ENCODE measurements at regions not wholly inside any gene's neighbourhood (a gene's known extent, or its start where the extent isn't known, plus 50 kb on each side); places are given as distances from the start of the nearest gene placed in this dataset.

DNA sequence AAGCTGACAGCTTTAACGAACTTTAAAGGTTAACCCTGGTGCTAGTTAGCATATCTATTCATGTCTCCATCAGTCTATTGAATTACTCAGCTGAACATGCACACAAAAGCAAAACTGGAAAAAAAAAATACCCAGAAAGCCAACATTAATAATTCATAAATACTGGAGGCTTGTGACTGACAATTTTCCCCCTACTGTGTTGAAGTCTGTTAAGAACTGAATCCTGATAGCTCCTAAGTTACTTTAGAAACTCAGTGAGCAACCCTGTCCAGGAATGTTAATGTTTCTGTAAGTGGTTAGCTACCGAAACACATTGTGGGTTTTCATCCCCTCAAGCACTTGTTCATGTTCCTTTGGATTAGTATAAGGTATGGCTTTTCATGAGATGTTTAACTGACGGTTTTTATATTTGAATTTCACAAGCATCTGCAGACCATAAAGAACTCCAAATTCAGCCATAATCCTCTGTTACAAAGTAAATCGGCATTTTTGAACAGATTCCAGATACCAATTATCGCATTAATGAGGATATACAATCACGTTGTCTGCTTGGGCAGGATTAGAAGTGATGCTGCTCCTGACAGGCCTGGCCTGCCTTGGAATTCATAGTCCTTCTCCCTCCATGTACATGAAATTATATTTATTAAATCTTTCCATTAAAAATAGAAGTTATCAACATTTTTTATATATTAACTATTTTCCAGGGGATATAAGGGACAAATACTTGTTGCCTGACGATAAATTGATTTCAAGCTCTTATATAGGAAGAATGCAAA is 331.2 kb downstream of the TLE4 start:
- Histone ChIP-seq H3K9me3 (no peaks in the 10 kb centered on the region), H3K36me3 (no peaks in the 10 kb centered on the region), H3K4me1 (no peaks in the 10 kb centered on the region), H3K27ac (no peak overlapping the region), H3K4me3 (no peak overlapping the region), H3K27me3 (no peaks in the 10 kb centered on the region)
- no peak for TF ChIP-seq EP300 (IDR thresholded peaks at IDR 0.05)
- TF ChIP-seq, protein P1, sequence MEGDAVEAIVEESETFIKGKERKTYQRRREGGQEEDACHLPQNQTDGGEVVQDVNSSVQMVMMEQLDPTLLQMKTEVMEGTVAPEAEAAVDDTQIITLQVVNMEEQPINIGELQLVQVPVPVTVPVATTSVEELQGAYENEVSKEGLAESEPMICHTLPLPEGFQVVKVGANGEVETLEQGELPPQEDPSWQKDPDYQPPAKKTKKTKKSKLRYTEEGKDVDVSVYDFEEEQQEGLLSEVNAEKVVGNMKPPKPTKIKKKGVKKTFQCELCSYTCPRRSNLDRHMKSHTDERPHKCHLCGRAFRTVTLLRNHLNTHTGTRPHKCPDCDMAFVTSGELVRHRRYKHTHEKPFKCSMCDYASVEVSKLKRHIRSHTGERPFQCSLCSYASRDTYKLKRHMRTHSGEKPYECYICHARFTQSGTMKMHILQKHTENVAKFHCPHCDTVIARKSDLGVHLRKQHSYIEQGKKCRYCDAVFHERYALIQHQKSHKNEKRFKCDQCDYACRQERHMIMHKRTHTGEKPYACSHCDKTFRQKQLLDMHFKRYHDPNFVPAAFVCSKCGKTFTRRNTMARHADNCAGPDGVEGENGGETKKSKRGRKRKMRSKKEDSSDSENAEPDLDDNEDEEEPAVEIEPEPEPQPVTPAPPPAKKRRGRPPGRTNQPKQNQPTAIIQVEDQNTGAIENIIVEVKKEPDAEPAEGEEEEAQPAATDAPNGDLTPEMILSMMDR (IDR thresholded peaks at IDR 0.05): no peak
- no peak for TF ChIP-seq POLR2A (IDR thresholded peaks at IDR 0.05)
- TF ChIP-seq POLR2AphosphoS5 (IDR thresholded peaks at IDR 0.05): no peak
- DNase-seq (no peak), ATAC-seq (ENCODE audit: low FRiP score in 2 of 2) (no peak)
- WGBS, 2 donors: 85 to 90% methylated on average over 7 of the region's 7 CpGs

GRCh38 chr9:79900754-79901153 is 329.0 kb downstream of the TLE4 start:
- Histone ChIP-seq H3K36me3 (no peaks in the 10 kb centered on the region), H3K4me3 (no peak overlapping the region), H3K9me3 (no peaks in the 10 kb centered on the region), H3K27me3 (no peaks in the 10 kb centered on the region), H3K4me1 (no peaks in the 10 kb centered on the region), H3K27ac (no peak overlapping the region)
- DNase-seq (no peak), ATAC-seq (ENCODE audit: low FRiP score in 2 of 2) (no peak)
- TF ChIP-seq EP300 (IDR thresholded peaks at IDR 0.05): no peak
- TF ChIP-seq, protein P1 (IDR thresholded peaks at IDR 0.05): no peak
- no peak for TF ChIP-seq POLR2AphosphoS5 (IDR thresholded peaks at IDR 0.05)
- no peak for TF ChIP-seq POLR2A (IDR thresholded peaks at IDR 0.05)
- WGBS, 2 donors: 80 to 100% methylated on average over 1 of the region's 1 CpG

DNA sequence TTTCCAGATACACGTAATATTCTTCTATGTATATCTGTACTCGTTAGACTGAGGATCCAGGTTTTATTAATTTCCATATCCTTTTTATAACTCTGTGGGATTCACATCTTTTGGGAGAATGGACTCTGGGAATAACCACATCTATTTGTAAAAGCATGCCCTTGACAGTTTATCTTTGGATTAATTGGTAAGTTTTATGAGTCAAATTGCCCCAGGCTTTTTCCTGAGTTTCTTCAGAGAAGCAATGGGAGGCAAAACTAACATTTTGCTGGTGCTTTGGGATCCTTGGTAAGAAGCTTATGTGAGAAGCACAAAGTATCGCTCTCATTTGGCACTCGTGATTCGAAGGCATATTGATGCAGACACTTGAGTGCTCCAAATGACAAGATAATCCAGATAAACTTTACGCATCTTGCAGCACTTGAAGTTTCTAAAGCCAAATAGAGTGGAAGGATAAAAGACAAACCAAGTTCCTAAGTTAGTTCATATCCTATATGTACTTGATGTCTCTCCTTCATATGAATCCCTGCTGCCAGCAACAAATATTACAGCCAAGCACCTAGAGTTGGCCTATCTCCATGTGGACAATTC is 324.7 kb downstream of the TLE4 start:
- Histone ChIP-seq H3K4me3 (no peak overlapping the region), H3K36me3 (no peaks in the 10 kb centered on the region), H3K27ac (no peak overlapping the region), H3K4me1 (no peaks in the 10 kb centered on the region), H3K9me3 (no peaks in the 10 kb centered on the region), H3K27me3 (no peaks in the 10 kb centered on the region)
- 86 to 92% methylated on average over 6 of the region's 6 CpGs for WGBS, 2 donors
- ATAC-seq (ENCODE audit: low FRiP score in 2 of 2): no peak
- DNase-seq: no peak
- TF ChIP-seq, protein P1 (IDR thresholded peaks at IDR 0.05): no peak

- ATAC-seq (ENCODE audit: low FRiP score in 2 of 2) (no peak), DNase-seq (no peak)
- Histone ChIP-seq H3K4me3 (no peak overlapping the region), H3K27ac (no peak overlapping the region), H3K4me1 (no peaks in the 10 kb centered on the region), H3K9me3 (no peaks in the 10 kb centered on the region), H3K27me3 (no peaks in the 10 kb centered on the region), H3K36me3 (no peaks in the 10 kb centered on the region)
- 72 to 94% methylated on average over 6 of the region's 6 CpGs for WGBS, 2 donors
- no peak for TF ChIP-seq POLR2A (IDR thresholded peaks at IDR 0.05)
- TF ChIP-seq, protein P1 (IDR thresholded peaks at IDR 0.05): no peak
- no peak for TF ChIP-seq POLR2AphosphoS5 (IDR thresholded peaks at IDR 0.05)
- TF ChIP-seq EP300 (IDR thresholded peaks at IDR 0.05): no peak
Observed at GRCh38 chr9:79895232-79895631, 323.5 kb downstream of the TLE4 start.

DNA sequence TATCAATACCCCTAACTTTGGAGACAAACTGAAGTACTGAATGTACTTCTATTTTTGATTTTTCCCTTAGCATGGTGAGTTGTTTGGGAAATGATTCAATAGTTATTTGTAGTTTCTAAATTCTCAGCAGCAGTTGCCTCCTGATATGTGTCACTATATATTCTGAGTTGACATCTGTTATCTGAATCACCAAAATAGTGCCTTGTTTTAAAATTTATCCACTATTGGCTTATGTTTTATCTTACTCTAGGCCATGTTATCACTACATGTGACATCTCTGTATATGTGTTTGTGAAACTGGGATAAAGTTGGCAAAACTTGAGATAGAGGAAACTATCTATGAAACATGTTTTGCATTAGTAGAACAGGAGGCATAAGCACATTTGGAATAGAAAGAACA is 317.6 kb downstream of the TLE4 start:
- no peaks in the 10 kb centered on the region for H3K27me3 ChIP-seq
- no peaks in the 10 kb centered on the region for H3K9me3 ChIP-seq
- no peak overlapping the region for H3K27ac ChIP-seq
- ATAC-seq (ENCODE audit: low FRiP score in 2 of 2) (no peak), DNase-seq (no peak)
- H3K4me1 ChIP-seq: no peaks in the 10 kb centered on the region
- H3K4me3 ChIP-seq: no peak overlapping the region
- H3K36me3 ChIP-seq: no peaks in the 10 kb centered on the region
- TF ChIP-seq POLR2AphosphoS5 (IDR thresholded peaks at IDR 0.05) (no peak), EP300 (IDR thresholded peaks at IDR 0.05) (no peak), POLR2A (IDR thresholded peaks at IDR 0.05) (no peak)
- TF ChIP-seq, protein P1 (IDR thresholded peaks at IDR 0.05): no peak

Data from upper lobe of left lung (tissue), 6 donors.